HG03159 (cell line): ENCODE measurements at regions not wholly inside any gene's neighbourhood (a gene's known extent, or its start where the extent isn't known, plus 50 kb on each side); places are given as distances from the start of the nearest gene placed in this dataset.
"Not testable (repeated sequence)": the region's sequence is repeated elsewhere in the genome, so short reads cannot be mapped to it uniquely, and the experiment has no call there.

Experiments
- ATAC-seq: cut with Tn5 transposase; IDR thresholded peaks from one replicate; pipeline ENCODE4 v1.9.1; 2021; ENCODE audit warnings: mild to moderate bottlenecking, moderate library complexity; ENCODE audit not compliant: unreplicated experiment

DNA sequence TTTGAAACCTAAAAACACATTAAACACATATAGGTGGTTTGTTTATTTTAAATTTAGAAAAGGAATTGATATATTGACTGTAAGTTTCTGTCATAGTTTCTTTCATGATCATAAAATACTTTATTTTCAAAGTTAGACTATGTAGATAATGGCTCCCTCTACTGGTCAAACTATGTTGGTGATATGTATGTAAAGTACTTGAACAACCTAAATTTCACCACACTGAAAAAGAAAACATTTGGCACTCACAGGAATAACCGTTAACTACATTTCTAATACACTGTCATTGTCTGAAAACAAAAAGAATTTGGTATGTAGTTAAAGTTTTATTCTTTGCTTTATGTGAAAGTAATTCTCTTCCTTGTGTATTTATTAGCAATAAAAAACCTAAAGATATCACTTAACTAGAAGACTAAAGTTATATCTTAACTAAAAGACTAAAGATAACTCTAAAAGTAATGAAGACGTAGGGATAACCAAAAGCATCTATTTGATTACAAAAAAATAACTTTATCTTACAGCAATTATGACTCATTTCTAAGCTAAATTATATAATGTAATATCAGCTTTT, 427.5 kb downstream of the VGLL3 start:
- peak; percentile 78 for ATAC-seq

DNA sequence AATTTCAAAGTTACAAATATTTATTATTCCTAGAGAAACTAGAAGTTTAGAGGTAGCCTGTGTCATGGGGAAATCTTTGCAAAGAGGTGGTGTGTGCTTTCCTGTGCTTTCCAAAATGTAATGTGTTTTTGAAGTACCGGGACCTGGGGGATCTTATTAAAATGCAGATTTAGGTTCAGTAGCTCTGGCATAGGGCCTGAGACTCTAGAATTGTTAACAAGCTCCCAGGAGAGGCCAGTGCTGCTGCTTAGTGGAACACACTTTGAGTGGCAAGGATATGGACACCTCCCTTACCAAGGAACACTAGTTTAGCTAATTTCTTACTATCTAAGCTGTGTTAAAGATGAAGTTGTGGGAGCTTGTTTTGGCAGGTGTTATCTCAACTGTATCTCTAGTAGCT, 428.9 kb downstream of the VGLL3 start:
- ATAC-seq: no peak

DNA sequence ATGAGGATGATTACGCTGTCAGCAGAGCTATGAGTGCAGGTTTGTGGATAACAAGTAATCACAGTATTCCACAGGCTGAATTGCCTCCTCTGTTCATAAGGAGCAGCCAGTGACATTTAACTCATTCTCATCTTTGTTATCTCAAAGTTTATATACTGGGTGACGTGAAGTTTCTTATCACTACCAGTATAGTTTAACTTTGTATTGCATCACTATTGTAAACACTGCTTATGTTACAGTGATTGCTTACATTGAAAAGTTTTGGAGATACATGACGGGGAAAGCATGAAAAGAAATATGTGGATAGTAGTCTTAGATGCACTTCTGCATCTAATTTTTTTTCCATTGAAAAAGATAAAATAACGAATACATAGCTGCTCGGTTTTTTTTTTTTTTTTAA, 429.7 kb downstream of the VGLL3 start:
- ATAC-seq: no peak

DNA sequence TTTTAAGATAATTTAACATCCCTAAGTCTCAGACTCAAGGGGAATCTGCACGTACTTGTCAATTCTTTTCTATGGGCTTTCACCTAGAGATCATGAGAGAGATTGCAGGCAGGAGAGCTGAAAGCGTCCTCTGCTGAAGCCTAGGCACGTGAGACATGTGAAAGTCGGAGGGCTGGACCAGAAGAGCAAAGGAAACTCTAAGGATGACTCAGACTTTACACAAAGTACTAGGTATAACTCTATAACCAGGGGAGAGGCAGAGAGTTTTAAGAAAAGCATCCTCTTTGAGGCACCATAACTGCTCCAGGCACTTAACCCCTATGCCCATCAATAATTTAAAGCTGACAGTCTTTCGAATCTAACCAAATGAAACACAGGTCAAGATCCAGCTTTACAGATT, 436.6 kb downstream of the VGLL3 start:
- no peak for ATAC-seq

DNA sequence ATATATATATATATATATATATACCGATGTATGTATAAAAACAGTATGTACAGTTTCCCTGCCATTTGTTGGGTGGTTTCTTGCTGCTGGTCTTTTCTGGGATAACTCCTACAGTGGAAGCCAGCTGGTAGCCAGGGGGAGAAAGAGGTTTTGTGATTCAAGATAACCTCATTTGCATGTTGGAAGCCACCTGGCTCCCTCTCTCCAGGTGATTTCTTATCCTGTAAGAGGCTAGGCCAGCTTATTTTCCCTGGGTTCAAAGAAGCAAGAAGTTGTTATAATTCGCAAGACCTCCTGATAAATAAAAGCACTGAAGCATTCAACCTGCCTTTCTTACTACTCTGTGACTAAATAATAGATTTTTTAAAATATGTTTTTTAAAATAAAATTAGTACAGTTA, 443.3 kb downstream of the VGLL3 start:
- ATAC-seq: no peak

DNA sequence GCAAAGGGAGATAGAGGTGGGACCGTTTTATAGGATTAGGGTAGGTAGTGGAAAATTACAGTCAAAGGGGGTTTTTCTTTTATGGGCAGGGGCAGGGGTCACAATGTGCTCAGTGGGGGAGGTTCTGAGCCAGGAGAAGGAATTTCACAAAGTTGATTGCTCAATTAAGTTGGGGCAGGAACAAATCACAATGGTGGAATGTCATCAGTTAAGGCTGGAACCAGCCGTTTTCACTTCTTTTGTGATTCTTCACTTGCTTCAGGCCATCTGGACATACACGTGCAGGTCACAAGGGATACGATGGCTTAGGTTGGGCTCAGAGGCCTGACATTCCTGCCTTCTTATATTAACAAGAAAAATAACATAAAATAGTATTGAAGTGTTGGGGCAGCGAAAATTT, 453.8 kb downstream of the VGLL3 start:
- ATAC-seq: no peak

DNA sequence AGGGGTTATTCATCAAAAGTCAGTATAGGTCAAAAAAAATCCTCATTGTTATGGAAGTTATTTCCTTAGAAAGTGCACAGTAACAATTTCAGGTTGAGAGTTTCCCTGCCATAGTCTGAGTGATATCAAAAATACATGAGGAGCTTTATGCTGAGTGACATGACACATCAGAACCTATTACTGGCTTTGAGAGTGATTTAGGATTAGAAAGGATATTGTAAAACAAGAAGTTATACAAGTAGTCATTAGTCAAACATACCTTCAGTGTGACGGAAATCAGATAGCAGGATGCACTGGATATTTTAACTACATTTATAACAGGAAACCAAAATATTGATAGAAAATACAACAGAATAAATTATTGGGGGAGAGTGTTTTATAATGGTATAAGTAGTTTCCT, 471.1 kb downstream of the VGLL3 start:
- no peak for ATAC-seq

DNA sequence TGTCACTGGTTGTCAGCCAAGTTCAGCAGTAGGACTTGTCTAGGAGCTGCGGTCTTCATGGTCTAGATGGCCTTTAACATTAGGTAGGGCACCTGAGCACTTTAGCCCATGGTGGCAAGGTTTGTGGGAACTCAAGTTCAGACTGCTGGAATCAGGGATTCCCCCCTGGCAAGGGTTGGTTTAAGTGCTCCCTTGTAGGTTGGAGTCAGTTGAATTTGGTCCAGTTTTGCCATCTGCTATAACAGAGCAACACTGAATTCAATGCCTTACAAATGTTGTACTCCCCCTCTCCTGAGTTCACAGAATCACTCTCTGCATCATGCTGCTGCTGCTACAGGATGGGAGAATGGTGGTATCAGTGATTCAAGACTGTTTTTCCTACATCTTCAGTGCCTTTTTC, 509.3 kb downstream of the VGLL3 start:
- no peak for ATAC-seq

DNA sequence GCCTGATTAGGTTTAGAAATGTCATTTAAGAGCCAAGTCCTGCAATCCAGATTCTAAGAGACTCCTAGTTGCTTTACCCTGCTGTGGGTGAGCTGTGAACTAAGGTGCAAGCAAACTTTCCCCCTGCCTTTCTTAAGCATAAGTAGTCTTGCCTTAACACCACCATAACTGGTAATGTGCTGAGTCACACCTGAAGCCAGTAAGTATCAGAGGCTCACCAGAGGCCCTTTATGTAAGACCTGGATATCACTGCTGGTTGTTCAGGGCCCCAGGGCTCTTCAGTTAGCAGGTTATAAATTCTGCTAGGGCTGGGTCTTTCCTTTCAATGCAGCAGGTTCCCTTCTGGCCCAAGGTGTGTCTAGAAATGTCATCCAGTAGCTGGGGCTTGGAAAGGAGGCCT, 509.9 kb downstream of the VGLL3 start:
- no peak for ATAC-seq

DNA sequence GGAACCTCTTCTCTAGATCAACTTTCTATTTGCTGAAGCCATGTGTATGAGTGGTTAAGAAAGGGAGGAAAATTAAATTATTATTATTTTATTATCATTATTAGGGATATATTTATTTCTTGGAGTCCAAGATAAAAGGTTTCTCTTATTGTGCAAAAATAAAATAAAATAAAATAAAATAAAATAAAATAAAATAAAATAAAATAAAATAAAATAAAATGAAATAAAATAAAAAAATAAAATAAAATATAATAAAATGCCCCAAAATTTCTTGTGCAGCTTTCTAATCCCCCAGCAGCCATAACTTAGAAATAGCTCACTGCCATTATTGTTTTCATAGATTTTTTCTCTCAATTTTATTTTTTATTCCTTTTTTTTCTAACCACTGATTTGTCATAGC, 526.8 kb downstream of the VGLL3 start:
- no peak for ATAC-seq

DNA sequence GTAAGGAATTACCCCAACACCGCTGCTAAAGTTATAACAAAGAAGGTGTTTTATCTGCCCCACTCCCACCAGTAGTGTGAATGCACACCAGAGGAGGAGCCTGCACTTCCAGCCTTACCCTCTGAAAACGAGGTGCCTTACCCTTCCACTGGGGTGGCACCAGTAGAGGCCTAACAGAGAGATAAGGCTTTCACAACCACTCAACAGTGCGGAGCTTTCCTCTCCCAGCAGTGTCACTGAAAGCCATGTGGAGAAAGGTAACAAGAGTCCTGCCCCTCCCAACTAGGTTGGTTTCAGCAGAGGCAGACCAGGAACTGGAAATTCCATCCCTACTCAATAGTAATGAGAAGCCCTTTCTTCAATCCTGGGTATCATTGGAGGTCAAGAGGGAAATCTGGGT, 539.2 kb downstream of the VGLL3 start:
- ATAC-seq: no peak

DNA sequence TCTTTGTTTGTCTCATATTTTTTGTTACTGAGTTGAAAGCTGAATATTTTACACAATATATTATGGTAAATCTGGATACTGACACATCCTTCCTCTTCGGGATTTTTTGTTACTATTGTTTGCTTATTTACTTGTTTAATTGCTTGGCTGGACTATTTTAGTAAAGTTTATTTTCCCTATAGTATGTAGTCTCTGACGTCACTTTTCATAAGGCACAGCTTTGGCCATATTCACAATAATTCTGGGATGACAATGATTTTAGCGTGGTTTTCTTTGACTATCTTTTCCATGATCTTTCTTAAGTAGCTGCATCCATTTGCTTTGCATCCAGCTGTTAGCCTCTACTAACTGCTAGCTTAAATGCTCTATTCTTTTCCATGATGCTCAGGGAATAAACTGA, 552.4 kb downstream of the VGLL3 start:
- ATAC-seq: no peak

DNA sequence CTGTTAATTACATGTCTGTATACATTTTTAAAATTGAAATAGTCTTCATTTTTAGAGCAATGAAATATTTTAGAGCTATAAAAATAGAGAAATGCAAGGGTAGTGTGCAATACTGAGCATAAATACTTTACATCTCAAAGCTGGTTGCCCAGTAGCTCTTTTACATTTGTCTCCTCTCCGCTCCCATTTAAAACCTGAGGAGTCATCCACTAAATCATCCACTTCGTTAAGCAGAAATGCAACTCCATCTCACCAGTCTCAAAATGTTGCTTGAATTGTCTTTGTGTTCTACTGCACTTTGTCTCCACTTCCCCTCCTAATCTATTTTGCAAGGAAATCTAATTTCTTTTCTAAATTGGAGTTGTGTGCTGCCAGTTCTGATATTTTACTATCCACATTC, 563.6 kb downstream of the VGLL3 start:
- ATAC-seq: no peak

DNA sequence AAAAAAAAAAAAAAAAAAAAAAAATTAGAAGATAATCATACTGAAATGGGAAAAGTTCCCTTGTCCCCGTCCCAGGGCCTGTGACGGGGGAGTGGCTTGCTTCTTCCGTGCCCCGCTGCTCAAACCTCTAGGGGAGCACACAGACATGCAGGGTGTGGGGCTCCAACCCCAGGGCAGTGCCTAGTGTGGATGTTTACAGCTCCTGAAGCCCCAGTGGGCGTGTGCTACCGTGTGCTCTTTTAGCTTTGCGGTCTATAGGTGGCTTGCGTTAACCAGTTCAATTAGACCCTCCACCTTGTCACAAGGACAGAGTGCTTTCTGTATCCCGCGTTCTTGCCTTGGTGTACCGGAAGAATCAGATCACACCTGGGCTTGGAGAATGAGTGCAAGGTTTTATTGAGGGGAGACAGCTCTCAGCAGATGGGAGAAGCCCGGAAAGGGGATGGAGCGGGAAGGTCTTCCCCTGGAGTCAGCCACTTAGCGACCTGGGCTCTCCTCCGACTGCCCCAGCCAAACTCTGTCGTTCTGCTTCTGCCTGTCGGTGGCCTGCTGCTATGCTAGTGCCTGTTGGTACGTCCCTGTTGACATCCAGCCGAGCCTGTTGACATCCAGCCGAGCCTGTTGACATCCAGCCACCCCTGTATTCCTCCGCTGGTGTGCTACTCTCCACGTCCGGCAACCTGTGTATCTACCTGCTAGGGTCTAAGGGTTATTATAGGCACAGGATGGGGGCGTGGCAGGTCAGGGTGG, 569.8 kb downstream of the VGLL3 start:
- no peak for ATAC-seq

DNA sequence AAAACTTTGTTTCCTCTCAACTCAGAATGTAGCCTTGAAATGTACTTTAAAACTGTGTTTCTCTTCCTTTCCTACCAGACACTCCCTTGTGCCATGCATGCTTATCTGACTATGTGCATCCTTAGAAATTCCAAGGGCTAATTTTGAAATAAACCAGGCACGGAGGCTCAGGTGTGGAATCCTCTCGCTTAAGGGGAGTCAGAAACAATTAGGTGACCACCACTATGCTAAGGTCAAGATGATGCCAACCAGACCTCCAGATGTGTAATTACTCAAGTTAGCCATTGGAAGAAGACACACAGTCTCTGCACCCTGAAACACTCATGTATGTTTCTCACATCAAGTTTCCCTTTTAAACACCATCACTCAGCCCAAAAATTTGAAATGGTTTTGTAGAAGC, 572.1 kb downstream of the VGLL3 start:
- ATAC-seq: no peak

DNA sequence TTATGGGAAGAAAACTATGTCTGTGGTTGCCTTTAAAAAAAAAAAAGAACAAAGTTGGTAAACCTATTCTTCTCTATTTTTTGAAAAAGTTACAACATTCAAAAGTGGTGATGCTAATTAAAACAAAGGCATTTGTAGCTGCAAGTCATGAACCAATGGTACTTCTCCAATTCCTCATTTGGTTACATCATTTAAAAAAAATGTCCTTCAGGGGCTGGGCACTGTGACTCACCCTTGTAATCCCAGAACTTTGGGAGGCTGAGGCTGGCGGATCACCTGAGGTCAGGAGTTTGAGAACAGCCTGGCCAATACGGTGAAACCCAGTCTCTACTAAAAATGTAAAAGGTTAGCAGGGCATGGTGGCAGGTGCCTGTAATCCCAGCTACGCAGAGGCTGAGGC, 574.6 kb downstream of the VGLL3 start:
- no peak for ATAC-seq

DNA sequence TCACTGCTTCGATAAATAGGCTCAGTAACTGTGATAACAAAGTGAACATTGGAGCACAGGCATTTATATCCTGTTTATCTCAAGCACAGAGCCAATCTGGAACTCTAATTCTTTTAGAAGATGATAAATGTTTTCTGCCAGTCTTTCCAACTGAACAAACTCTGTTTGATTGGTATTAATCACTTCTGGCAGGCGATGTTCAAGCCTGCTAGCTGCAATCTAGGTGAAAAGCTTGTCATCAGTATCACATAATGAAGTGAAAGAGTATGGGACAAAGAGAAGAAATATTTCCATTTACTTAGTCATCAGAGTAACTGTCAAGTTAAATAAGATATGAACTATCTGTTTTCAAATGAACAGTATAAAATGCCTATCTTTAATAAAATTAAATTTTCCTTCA, 577.3 kb downstream of the VGLL3 start:
- no peak for ATAC-seq

DNA sequence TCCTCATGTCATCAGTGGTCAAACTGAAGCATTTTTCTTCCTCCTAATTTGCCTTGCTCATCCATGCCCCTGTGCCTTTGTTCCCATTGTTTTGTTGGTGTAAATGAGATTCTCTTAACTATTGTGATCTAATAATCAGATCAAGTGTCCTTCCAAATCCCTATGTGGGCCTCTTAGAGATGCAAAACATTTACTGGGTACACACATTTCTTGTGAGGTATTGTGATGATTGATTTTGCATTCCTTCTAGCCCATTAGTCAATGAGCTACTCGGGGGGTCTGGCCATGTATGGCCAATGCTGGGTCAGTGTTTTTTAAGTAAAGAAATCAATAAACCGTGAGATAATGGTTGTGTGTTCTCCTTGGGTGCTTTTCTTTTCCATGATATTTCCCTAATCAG, 580.4 kb downstream of the VGLL3 start:
- ATAC-seq: no peak

DNA sequence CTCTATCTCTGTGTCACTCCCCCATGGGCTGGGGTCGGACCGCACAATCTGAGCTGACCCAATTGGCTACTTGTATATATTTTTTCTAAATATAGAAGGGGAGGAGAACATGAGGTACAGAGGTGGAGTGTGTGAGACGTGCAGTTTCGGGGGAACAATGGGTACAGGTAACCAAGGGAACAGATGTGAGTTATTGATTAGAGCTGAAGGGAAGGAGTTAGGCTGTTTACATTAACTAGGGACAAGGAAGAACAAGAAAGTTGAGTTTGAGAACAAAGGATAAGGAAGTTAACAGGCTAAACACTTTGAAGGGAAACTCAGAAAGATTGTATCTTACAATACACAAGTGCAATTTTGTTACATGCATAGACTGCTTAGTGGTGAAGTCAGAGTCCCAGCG, 601.2 kb downstream of the VGLL3 start:
- ATAC-seq: not testable (repeated sequence)

DNA sequence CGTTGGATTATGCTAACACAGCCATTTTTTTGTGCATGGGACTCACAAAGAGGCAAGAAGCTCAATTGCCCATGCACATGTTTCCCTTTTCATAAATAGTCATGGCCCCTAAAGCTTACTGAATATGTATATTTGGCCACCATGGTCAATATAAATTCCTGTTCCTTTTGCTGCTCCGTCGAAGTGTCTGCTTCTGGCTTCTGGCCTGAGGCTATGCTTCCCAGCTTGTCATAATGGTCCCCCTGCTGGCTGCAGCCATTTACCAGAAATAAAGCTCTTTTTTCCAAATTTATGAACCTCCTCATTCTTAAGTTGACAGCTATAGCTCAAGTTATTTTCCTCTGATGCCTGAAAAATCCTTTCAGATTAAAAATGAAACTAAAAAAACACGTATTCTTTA, 602.1 kb downstream of the VGLL3 start:
- ATAC-seq: no peak

DNA sequence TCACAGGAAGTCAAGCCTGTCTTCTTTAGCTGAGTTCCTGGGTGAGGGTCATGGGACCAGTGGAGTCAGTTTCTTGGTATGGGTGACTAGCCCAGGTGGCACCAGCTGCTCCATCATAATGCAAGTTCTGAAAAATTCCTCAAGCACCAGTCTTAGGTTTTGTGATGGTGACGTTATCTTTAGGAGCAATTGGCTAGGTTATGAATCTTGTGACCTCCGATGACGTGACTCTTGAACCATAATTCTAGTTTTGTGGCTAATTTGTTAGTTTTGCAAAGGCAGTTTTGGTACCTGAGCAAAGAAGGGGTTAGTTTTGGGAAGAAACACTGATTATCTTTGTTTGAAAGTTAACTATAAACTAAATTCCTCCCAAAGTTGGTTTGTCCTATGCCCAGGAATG, 608.4 kb downstream of the VGLL3 start:
- no peak for ATAC-seq

DNA sequence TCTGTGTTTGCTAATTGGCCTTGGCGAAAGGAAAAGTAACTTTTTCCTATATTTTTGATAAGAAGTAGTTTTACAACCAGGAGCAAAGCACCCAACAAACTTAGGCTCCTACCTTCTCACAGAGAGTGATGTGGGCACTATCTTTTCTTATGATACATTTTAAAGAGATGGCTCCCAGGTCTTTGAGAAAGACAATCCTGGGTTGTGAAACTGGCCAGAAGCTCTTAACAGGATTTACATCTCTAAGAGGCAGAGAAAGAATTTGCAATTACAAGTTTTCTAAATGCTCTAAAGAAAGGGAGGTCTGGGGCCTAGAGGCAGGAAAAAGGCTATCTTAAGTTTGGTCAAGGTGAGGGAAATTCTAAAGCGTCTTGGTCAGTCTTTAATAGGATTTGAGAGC, 609.7 kb downstream of the VGLL3 start:
- ATAC-seq: no peak

DNA sequence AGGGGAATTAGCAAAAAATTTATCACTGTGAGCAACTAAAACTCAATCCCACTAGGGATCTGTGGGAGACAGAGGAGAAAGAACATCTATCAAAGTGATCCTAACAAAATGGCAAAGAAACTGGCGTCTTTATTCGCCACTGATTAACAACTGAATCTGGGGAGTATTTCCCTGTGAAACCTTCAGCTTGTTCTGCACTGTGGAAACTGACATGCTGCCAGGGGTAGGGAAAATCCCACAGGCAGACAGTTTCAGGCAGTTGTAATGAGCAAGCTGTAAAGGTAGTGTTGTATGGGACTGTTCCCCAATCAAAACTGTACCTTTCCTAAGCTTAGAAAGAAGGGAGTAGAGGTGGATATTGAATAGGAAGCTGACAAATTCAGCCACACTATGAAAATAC, 611.7 kb downstream of the VGLL3 start:
- no peak for ATAC-seq
